IPS DF 19.7 (cell line): ENCODE measurements at regions not wholly inside any gene's neighbourhood (a gene's known extent, or its start where the extent isn't known, plus 50 kb on each side); places are given as distances from the start of the nearest gene placed in this dataset.
"Not testable (repeated sequence)": the region's sequence is repeated elsewhere in the genome, so short reads cannot be mapped to it uniquely, and the experiment has no call there.

Experiments used
- DNase-seq: peaks from one replicate; pipeline ENCODE4 v3.0.0-alpha.2; 2013; ENCODE audit warnings: low read depth, low spot score

DNA sequence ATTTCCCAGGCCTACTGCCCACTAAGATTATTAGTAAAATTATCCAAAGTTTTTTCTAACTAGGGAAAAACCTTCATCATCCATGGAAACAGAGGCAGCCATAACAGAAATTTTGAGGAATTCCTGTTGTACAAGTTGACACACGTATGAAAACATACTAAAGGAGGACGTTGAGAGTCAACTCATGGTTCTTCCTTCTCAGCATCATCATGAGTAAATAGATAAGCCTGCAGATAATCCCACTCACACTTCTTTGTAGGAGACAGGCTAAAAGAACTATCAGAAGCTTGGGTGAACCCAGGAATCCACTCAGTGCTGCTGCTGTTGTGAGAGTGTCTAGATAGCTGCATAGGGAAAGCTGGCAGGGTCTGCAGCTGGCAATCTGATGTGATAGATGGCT is 694.8 kb upstream of the NR2F2 start:
- DNase-seq, result no peak

DNA sequence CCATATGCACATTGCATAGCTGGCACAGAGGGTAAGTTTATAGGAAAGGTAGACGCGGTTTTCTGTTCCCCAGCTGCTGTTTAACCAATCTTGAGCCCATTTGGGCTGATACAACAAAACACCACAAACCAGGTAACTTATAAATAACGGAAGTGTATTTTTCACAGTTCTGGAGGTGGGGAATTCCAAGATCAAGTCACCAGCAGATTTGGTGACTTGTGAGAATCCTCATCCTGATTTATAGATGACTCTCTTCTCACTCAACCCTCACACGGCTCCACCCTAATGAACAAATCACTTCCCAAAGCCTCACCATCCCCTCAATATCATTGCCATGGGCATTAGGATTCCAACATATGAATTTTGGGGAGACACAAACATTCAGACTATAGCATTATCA is 694.4 kb upstream of the NR2F2 start:
- DNase-seq, result no peak

DNA sequence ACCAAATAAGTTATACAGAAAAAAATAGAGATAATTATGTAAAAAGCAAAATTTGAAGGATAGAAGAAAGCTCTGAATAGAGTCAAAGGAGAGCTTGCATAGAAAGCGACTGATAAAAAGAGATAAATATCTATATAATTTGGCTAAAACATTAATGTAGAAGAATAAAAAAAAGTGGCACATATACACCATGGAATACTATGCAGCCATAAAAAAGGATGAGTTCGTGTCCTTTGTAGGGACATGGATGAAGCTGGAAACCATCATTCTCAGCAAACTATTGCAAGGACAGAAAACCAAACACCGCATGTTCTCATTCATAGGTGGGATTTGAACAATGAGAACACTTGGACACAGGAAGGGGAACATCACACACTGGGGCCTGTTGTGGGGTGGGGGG is 693.3 kb upstream of the NR2F2 start:
- not testable (repeated sequence) for DNase-seq

DNA sequence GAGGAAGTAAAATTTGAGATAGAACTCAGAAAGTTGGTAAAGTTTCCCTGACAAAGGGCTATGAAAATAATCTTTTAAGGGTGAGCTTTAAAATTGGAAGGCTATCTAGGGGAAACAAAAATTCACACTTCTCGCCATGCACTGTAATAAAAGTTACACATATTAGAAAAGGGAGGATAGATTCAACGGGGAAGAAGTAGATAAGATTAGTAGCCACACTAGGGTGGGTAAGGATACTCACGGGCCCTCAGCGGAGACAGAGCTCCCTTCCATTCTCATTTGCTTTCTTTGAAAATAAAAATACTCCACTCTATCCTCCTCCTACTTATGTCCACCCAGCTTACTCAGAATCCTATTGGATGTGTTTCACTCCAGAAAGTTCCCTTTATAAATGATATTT is 691.3 kb upstream of the NR2F2 start:
- no peak for DNase-seq

- DNase-seq, result no peak
Measured at GRCh38 chr15:95644100-95644875, 686.2 kb upstream of the NR2F2 start.

DNA sequence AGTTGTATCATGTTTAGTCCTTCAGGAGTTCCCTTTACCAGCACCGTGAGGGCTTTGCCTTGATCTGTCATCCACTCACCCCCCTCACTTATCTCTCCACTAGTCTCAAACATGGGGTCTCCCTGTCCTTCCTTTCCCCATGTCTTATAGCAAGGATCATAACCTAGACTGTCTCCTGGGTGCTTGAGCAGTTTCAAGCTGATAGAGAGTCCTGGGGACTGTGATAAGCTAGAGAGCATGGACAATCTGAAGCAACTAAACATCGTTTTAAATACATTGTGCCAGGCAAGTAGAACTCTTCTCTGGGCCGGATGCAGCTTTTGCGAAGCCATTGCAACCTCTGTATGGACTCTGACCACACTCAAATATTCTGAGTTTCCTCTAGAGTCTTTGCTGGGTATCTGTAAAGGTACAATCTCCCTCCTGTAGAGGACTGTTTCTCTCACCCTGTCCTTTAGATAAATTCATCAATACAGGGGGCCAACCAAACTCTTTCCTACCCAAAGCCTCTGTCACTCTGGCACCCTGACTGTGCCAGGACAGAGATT is 684.6 kb upstream of the NR2F2 start:
- DNase-seq, result no peak

DNA sequence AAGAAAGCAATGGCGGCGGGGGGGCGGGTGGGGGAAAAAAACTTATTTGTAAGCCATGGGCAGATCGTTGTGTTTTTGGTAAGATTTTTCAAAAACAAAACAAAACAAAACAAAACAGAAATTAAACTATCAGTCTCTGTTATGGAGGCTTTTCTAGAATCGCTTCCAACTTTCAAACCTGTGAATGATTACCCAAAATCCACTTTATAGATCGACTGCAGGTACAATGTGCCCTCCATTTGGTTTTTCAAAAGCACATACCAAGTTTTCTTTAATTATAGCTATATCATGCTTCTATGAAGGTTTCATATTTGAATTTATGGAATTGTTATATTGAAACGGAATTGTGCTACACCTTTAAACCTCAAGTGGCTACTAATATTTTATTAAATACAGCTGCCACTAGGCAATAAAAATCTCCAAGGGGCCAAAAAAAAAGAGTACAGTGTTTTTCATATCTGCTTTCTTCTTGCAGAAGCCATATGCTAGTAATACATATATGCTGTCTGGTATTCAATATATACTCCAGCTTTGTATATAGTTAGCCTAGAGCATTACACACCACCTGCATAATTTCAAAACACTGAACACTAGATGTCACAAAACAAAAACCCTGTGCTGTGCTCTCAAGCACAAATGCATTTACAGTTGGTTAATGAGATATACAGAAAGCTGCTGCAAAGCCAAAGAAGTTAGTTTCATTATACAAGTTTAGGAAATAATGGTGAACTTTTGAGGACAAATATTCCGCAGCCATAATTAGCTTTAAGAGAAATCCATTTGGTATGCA is 683.8 kb upstream of the NR2F2 start:
- no peak for DNase-seq

- DNase-seq, result no peak
Measured at GRCh38 chr15:95647531-95648277, 682.8 kb upstream of the NR2F2 start.

DNA sequence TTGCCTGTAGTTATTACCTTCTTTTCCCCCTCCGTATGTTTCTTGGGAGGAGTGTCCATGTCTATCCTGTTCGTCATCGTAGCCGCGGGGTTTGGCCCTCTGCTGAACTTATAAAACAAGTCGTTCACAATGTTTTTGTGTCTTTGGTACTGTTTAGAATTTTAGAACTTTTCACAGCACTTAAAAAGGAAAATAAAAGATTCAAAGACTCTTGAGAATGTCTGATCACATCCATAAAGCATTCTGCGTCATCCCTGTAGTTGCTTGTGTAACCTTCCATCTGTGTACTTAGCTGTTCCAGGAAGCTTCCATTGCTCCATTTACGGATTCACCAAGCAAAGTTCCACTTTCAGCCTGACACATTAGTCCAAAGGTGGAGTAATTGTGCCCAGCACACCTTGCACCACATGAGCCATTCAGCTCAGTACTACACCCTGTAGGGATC is 677.1 kb upstream of the NR2F2 start:
- no peak for DNase-seq

DNA sequence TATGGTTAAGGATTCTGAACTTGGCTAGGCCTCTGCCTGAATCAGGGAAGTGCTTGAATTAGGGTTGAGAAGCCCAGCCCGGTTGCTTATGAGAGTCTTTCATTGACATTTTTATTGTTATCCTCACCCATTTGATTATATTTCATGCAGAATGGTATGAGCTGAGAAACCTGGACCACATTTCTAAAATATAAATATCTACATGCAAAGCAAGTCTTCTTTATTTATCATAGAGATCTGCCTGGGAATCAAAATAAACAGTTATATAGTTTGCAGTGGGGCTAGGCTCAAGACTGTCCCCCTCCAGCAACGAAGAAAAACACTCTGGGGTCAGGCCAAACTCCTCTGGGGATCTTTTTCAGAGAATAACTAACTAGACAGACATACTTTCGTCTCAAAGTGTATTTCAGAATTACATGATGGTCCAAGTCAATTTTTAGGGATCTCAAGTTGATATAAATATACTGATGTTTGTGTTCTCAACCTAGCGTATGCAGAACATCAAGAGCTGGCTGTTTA is 675.4 kb upstream of the NR2F2 start:
- DNase-seq, result no peak

GRCh38 chr15:95656595-95656994 is 673.9 kb upstream of the NR2F2 start:
- DNase-seq, result no peak

- no peak for DNase-seq
Measured at GRCh38 chr15:95658799-95659198, 671.7 kb upstream of the NR2F2 start.

DNA sequence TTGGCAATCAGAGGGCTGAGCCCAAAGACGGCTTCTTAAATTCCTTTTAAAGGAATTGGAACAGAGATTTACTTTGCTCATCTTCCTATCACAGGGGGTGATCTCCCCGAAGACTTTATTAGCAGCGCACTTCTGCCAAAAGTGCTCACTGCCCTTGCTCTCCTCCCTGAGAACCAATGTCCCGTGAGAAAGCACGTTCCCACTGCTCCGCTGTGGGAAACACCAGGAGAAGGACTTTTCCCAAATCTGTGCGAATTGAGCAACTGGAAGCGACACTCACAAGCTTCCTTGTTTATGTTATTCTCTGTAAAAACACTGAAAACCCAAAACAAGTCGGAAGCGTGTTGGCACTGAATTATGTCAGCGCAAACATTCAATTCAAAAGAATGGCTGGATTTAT is 670.8 kb upstream of the NR2F2 start:
- DNase-seq, result no peak

- DNase-seq, result no peak
Measured at GRCh38 chr15:95662638-95663037, 667.9 kb upstream of the NR2F2 start.

DNA sequence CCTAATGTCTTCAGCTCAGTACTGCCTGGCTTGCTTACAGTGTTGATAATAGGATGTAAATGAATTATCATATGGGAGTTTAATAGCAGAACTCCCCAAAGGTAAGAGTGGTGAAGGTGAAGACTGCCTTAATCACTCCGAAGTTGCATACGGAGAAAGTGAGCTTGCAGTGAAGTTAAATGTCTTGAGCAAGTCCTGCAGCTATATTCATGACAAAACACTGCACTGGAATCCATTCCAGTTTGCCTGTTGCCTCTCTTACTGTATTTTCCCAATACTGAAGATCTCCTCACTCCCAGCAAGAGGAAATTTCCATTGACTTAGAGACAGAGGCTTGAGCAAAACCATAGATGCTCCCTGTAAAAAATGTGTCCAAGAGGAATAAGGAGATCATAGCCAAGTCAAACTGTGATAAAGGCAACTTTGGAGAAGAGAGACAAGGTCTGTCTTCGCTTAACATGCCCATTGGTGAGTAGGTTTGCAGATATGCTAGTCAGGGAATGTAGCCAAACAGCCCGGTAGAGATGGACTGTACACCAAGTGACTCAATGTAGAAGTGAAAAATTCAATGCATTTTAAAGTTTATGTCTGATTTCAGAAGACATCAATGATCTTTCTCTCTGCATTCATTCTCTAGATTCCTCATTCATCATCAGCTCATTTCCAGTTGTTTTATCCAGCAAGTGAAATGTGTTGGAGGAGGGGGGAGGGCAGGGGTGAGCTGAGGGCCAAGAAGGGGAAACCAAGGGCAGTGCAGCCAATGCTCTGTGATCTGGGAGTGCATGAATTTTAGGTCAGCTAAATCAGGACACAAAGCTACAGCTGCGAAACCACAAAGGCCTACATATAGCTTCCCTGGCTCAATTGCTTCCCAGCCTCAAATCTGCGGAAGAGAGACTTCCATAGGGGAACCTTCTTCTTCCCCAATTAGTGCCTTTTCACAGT is 667.1 kb upstream of the NR2F2 start:
- no peak for DNase-seq

- DNase-seq, result no peak
Measured at GRCh38 chr15:95664450-95664849, 666.0 kb upstream of the NR2F2 start.

GRCh38 chr15:95669146-95669922 is 661.2 kb upstream of the NR2F2 start:
- no peak for DNase-seq

- no peak for DNase-seq
Measured at GRCh38 chr15:95674031-95674430, 656.5 kb upstream of the NR2F2 start.

GRCh38 chr15:95676500-95676899 is 654.0 kb upstream of the NR2F2 start:
- no peak for DNase-seq
